ENCODE measurements at regions not wholly inside any gene's neighbourhood (a gene's known extent, or its start where the extent isn't known, plus 50 kb on each side); places are given as distances from the start of the nearest gene placed in this dataset.

DNA sequence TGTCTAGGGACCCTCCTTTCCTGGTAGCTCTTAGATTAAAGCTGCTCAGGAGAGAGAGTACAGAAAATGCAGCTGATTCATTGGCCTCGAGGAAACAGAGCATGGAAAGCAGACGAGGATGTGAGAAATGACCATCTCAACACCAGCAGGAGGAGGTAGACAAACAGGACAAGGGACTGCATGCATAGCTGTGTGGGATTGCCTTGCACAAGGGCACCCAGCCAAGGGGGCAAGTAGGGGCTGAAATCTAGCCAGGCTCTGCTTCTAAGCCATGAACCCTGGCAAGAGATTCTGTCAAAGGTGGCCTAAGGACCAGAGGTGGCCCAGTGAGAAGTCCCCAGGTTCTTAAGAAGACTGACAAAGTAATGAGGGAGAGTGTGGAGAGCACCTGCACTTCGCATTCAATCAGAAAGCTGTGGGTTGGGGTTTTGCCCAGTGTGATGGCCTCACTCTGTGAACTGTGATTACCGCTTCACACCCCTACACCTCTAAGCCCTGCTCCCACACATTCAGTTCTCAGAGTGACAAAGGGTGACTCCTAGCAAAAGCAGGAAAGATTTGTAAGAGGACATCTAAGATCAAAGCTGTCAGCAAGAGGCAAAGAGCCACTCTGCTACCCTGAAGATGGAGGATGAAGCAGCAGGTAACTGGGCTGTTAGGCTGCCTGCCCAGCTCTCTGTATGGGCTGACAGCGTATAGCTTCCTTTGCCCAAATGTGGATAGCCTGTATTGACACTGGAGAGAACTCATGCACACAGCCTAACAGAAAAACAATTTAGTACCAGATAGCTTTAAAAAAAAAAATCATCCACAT lies 151.3 kb upstream of the PELI1 start:
- no peak for DNase-seq (ENCODE audit: low spot score)
- ATAC-seq: no peak
- peaks cover 10% of the 10 kb centered on the region for H3K9me3 Mint-ChIP-seq
- no peak overlapping the region for H3K4me3 ChIP-seq
- H3K4me1 ChIP-seq (ENCODE audit: insufficient read depth): no peaks in the 10 kb centered on the region
- no peak overlapping the region for H3K4me2 ChIP-seq
- H3F3A ChIP-seq (replicated peaks; ENCODE audit: low read depth): no peaks in the 10 kb centered on the region; the same call in 1 of the 2 replicates
- H3K36me3 Mint-ChIP-seq (ENCODE audit: low read depth): peaks cover 15% of the 10 kb centered on the region
- H3K27ac Mint-ChIP-seq: no peak overlapping the region
- no peaks in the 10 kb centered on the region for H3K36me3 ChIP-seq (ENCODE audit: insufficient read depth)
- no peaks in the 10 kb centered on the region for H3K9me2 ChIP-seq (ENCODE audit: insufficient read depth)
- H4K20me1 ChIP-seq (replicated peaks; ENCODE audit: insufficient read depth): no peaks in the 10 kb centered on the region
- H3K4me1 Mint-ChIP-seq: peaks cover 10% of the 10 kb centered on the region
- H3K27me3 ChIP-seq (ENCODE audit: insufficient read depth): 0 out of 2 replicates have a peak, but pooled peaks cover 3% of the 10 kb centered on the region
- H3K27me3 Mint-ChIP-seq (ENCODE audit: insufficient read depth, low read depth, poor library complexity): peaks cover 7% of the 10 kb centered on the region
- TF ChIP-seq STAT1 (IDR thresholded peaks at IDR 0.05; ENCODE audit: unreplicated experiment): no peak
- TF ChIP-seq, protein P1, sequence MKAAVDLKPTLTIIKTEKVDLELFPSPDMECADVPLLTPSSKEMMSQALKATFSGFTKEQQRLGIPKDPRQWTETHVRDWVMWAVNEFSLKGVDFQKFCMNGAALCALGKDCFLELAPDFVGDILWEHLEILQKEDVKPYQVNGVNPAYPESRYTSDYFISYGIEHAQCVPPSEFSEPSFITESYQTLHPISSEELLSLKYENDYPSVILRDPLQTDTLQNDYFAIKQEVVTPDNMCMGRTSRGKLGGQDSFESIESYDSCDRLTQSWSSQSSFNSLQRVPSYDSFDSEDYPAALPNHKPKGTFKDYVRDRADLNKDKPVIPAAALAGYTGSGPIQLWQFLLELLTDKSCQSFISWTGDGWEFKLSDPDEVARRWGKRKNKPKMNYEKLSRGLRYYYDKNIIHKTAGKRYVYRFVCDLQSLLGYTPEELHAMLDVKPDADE (IDR thresholded peaks at IDR 0.05): no peak
- TF ChIP-seq, protein P2, sequence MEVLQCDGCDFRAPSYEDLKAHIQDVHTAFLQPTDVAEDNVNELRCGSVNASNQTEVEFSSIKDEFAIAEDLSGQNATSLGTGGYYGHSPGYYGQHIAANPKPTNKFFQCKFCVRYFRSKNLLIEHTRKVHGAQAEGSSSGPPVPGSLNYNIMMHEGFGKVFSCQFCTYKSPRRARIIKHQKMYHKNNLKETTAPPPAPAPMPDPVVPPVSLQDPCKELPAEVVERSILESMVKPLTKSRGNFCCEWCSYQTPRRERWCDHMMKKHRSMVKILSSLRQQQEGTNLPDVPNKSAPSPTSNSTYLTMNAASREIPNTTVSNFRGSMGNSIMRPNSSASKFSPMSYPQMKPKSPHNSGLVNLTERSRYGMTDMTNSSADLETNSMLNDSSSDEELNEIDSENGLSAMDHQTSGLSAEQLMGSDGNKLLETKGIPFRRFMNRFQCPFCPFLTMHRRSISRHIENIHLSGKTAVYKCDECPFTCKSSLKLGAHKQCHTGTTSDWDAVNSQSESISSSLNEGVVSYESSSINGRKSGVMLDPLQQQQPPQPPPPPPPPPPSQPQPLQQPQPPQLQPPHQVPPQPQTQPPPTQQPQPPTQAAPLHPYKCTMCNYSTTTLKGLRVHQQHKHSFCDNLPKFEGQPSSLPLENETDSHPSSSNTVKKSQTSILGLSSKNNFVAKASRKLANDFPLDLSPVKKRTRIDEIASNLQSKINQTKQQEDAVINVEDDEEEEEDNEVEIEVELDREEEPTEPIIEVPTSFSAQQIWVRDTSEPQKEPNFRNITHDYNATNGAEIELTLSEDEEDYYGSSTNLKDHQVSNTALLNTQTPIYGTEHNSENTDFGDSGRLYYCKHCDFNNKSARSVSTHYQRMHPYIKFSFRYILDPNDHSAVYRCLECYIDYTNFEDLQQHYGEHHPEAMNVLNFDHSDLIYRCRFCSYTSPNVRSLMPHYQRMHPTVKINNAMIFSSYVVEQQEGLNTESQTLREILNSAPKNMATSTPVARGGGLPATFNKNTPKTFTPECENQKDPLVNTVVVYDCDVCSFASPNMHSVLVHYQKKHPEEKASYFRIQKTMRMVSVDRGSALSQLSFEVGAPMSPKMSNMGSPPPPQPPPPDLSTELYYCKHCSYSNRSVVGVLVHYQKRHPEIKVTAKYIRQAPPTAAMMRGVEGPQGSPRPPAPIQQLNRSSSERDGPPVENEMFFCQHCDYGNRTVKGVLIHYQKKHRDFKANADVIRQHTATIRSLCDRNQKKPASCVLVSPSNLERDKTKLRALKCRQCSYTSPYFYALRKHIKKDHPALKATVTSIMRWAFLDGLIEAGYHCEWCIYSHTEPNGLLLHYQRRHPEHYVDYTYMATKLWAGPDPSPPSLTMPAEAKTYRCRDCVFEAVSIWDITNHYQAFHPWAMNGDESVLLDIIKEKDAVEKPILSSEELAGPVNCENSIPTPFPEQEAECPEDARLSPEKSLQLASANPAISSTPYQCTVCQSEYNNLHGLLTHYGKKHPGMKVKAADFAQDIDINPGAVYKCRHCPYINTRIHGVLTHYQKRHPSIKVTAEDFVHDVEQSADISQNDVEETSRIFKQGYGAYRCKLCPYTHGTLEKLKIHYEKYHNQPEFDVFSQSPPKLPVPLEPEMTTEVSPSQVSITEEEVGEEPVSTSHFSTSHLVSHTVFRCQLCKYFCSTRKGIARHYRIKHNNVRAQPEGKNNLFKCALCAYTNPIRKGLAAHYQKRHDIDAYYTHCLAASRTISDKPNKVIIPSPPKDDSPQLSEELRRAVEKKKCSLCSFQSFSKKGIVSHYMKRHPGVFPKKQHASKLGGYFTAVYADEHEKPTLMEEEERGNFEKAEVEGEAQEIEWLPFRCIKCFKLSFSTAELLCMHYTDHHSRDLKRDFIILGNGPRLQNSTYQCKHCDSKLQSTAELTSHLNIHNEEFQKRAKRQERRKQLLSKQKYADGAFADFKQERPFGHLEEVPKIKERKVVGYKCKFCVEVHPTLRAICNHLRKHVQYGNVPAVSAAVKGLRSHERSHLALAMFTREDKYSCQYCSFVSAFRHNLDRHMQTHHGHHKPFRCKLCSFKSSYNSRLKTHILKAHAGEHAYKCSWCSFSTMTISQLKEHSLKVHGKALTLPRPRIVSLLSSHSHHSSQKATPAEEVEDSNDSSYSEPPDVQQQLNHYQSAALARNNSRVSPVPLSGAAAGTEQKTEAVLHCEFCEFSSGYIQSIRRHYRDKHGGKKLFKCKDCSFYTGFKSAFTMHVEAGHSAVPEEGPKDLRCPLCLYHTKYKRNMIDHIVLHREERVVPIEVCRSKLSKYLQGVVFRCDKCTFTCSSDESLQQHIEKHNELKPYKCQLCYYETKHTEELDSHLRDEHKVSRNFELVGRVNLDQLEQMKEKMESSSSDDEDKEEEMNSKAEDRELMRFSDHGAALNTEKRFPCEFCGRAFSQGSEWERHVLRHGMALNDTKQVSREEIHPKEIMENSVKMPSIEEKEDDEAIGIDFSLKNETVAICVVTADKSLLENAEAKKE (CRISPR knock-in tag; IDR thresholded peaks at IDR 0.05): no peak
- TF ChIP-seq JUNB (IDR thresholded peaks at IDR 0.05; ENCODE audit: unreplicated experiment): no peak
- no peak overlapping the region for H2AFZ ChIP-seq
- H3K79me2 ChIP-seq (replicated peaks; ENCODE audit: insufficient read depth): no peaks in the 10 kb centered on the region
- no peak overlapping the region for H3K27ac ChIP-seq (ENCODE audit: low read depth)
- H3K4me3 Mint-ChIP-seq: no peak overlapping the region

All from GM23338 (cell line).